GM18519 (cell line): ENCODE measurements at regions not wholly inside any gene's neighbourhood (a gene's known extent, or its start where the extent isn't known, plus 50 kb on each side); places are given as distances from the start of the nearest gene placed in this dataset.
"Not testable (repeated sequence)": the region's sequence is repeated elsewhere in the genome, so short reads cannot be mapped to it uniquely, and the experiment has no call there.

Experiments
- ATAC-seq: cut with Tn5 transposase; IDR thresholded peaks from one replicate; pipeline ENCODE4 v1.9.1; 2021; ENCODE audit warnings: mild to moderate bottlenecking, moderate library complexity; ENCODE audit not compliant: unreplicated experiment, low FRiP score

DNA sequence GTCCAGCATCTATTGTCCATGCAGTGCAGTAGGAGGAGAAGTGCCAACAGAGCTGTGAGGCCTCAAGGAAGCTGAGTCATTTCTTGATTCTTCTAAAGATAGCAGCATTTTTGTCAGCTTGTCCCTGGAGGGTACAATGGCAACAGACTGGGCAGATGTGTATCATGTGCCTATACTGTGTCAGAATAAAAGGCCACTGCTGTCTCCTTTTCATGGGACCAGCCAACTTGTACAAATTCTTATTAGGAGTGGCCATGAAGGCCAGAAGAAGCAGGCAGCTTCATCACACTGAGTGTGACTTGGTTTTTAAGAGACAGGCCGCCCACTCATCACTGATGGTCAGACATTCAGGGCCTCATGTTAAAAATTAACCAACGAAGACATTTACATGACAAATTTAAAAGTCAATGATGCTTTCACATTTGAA is 185.0 kb upstream of the FAM241A start:
- peak; percentile 89 for ATAC-seq

DNA sequence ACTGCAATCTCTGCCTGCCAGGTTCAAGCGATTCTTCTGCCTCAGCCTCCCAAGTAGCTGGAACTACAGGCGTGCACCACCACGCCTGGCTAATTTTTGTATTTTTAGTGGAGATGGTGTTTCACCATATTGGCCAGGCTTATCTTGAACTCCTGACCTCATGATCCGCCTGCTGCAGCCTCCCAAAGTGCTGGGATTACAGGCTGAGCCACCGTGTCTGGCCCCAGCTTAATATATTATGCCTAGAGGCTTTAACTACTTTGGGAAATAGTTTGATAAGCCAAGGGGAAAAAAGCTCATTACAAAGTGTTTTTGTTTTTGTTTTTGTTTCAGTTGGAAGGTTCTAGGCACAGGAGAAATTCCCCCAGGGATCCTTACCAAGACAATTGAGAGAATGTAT is 184.2 kb upstream of the FAM241A start:
- ATAC-seq, result not testable (repeated sequence)

DNA sequence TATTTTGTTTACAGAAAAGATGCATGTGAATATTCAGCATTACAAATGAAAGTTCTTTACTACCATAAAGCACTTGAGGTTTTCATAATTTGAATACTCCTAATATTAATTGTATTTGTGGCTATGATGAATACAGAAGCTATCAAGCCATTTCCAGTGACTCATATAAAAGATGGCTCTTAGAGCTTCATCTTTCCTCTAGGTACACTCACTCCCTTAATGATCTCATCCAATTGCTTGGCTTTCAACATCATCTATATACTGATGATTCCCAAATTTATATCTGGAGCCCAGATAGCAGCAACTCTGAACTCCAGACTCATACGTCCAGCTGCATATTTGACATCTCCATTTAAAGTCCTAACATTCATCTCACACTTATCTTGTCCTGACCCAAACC is 183.4 kb upstream of the FAM241A start:
- ATAC-seq, result no peak

DNA sequence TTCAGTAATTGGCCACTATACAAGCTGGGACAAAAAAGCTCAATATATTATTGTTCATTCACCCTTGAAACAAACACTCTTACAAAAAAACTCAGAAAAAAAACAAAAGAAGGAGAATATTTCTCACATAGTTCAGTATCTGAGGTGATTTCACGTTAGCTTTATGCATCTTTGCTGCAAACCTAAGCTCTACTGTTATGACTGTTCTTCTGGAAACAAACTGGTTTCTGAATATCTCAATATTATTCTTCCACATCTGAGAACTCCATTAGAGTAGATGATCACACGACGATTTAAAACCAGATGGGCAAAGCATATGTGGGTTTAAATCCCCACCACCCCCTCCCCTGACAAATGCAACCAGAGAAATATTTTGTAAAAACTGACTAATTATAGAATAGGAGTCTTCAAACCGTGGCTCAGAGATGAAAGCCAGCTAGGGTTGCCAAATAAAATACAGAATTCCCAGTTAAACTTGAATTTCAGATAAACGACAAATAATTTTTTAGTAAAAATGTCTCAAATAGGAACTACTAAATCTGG is 182.0 kb upstream of the FAM241A start:
- ATAC-seq, result peak; percentile 31

DNA sequence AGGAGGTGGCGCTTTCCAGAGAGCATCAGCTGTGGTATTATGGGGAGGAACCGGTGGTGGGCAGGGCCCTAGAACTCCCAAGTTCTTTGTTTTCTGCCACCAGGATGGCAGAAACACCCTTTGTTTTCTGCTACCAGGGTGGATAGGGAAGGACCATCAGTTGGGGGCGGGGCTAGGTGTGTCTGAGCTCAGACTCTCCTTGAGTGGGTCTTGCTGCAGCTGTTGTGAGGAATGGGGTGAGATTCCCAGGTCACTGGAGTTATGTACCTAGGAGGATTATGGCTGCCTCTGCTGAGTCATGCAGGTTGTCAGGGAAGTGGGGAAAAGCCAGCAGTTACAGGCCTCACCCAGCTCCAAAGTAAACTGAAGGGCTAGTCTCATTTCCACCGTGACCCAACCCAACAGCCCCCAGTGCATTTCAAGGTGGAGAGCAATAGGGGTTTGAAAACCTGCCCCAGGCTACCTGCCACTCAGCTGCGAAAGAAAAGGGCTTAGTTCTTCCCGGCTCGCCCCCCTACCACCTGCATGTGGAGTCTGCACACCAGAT is 167.8 kb upstream of the FAM241A start:
- no peak for ATAC-seq

DNA sequence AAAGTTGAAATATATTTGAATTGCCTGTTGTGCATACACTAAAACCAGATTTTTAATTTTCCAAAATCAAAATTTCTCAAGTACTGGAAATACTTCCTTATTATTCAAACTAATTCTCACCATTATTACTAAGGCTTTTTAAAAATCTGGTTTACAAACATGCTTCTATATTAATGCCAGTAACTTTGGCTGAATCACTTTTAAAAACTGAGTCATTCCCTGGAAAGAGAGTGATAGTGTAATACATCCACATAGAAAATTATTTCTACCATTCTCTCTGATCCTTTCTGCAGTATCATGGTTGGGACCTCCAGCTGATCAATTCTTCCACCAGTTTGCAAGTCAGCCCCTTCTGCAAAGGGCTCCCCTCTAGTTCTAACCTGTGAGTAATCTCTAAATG is 165.3 kb upstream of the FAM241A start:
- ATAC-seq, result no peak

DNA sequence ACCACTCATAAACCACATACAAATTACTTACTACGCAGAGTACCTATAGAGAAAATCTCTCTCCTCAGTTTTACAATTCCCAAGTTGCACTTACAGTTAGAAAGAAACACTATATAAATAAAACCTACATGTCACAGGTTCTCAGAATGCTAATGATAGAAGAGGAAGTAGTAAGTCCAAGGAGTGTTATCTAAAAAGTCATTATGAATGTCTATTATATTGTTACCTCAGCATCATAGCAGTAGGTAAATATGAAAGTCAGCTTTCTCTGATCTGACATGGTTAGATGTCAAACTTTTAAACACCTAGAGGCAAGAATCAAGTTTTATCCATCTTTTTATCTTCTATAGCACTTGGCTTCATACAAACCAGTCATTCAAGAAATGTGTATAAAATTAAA is 163.2 kb upstream of the FAM241A start:
- no peak for ATAC-seq

DNA sequence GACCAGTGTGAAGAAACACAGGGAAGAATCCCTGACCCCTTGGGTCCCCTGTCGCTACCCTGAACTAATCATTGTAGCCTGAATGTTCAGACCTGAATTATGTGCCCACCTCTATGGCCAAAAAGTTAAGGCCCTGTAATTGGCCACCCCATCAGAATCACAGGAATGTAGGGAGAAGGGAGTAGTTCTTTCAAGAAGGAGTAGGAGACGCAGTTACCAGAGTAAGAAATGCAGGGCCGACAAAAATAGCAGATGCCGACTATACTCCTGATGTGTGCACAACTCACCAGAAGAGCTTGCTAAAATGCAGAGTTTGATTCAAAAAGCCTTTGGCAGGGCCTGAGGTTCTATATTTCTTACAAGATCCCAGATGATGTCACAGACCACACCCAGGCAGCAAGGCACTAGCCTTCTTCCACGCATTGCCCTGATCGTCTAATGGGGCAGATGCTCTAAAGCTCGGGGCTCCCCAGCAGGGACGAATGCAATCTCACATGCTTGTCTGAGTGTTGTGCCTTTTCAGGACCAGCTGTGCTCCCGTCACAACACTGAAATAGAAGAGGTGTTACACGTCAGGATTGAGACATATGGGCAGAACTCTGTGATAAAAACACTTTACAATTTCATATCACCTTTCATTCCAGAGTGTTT is 161.0 kb upstream of the FAM241A start:
- no peak for ATAC-seq

DNA sequence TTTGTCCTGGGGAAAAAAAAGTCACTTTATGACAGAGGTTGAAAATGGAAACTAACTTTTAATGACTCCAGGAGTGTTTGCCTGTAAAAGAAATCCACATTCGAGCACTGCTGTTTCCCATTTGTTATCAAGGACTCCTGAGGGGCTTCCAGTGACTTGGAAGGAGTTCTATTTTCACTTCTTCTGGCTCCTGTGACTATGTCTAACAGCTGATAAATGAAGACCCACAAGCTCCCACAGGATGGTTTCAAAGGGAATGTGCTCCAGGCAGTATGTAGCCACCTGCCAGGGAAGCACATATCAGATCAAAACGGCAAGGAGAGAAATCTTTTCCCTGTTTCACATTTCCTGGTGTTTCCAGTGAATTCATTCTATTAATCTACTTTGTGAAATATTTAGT is 159.8 kb upstream of the FAM241A start:
- ATAC-seq, result no peak

DNA sequence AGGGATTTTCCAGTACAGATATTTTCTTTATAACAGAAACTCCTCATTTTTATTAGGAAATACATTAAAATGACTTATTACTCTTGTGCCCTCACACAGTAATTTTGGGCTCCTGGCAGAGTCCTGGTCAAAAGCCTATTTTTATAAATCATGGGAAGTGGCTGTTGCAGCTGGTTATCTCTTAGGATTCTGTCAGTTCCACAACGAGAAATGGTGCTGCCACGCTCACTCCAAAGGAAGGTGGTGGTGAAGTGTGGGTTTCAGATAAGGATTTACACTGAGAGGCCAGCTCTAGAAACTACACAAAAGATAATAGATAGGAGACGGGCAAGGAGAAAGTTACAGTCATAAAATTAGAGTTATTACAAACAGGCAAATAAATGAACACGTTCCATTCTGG is 159.2 kb upstream of the FAM241A start:
- ATAC-seq, result no peak

DNA sequence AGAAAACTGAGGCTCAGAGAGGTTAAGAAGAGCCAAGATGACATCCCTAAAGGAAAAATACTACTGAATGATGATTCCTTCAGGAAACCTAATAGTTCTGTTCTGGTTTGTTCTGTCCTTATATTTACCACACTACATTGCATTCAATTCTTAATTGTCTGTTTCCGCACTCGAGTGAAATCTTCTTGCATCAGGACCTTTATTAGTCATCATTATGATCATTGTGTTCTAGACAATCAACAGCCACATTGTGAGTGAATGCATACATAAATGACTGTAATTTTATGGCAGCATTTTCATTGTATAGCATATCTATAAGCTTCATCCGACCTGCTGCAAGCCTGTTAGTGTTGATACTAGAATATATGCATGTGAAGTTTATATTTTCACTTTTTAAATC is 156.7 kb upstream of the FAM241A start:
- ATAC-seq, result no peak

DNA sequence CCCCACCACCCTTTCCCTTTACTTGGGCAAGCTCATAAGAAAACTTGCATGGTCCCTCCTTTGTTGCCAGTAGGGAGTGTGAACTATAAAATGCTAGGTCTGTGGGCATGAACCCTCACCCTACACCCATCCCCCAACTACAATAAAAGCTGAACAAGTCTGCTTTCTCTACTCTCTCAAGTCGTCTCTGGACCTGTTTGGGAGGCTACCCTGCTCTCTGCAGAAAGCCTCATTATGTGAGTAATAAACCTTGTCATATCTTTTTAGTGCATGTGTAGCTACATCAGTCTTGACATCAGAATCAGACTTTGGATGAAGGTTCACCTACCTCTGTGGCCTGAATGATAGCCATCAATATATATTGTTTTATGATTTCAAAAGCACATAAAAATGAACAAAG is 155.4 kb upstream of the FAM241A start:
- ATAC-seq, result no peak

DNA sequence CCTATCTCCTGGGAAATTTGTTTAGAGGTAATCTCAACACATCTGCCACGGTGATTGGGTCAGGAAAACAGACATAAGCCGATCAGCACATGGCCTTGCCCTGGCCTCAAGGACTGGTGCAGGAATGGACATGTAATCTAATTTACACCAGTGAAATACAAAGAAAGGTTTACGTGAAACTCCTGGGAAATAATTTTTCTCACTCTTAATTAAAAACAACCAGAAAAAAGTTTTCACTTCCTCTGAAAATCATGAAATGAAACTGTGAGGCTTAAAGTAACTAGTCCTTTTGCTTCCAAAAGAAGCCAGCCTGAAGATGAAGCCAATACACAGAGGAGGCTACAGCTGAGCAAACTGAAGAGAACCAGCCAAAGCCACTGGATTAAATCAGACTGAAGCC is 154.1 kb upstream of the FAM241A start:
- ATAC-seq, result peak; percentile 94

DNA sequence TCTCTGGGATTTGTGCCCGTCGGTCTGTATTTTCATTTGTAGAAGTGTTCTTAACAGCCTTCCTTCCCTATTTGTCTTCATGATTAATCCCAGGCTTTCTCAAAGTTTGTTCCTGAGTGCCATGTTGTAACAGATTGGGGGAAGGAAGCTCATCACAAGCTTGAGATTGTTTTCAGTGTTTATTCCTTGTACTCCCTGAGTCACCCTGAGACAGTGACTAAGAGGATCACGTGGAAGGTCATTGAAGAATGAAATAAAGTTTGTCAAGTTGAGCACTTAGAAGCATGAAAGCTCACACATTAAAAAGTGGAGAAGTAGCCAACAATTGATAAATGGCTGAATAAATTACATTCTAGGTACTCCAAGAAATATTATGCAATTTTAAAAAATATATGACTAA is 153.5 kb upstream of the FAM241A start:
- ATAC-seq, result no peak

DNA sequence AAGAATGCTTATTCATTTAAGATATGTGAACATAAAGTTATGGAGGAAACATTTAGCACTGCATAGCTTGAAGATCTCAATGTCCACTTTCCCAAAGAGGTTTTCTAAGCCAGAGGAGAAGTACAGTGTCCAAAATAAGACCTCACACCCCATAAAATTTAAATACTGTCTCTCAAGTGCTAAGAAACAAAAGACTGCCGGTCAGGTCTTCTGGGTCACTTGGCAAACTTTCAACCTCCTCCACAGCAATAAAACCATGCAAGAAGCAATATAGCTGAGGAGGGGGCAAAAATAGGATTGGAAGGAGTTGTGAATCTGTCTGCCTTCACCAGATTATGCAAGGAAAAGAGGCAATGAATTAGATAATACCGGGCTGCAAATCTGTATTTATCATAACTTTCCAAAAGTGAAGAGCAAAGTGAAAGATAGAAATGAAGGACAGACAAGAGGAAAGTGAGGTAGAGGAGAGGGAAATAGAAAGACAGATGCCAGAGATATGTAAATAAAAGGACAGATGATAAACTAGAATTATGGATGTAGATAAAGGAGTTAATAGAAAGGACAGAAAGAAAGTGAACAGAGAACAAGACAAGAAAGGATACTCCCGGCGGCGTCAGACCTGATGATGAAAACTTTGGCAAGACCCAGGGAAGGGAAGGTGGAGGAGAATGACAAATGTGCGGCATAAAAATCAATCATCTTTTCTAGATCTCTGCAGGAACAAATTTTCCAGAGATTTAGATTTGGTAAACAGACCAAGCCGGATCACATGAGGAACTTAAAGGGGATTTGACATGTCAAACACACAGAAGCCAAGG is 152.7 kb upstream of the FAM241A start:
- ATAC-seq, result no peak

DNA sequence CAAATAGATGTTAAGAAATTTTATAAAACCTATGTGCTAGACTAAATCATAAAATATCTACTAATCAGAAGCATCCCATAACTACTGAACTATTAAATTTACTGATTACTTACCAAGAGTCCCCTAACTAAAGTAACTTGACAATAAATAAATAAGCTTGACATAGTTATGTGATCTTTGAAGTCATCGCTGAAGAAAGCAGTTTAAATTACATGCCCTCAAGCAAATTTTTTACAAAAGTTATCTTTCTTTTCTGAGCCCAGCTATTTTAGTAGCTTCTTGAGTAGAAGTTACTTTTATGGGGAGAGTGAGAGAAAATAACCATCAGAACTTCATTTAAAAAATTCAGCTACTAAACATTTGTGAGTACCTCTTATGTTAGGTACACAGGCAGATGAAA is 150.9 kb upstream of the FAM241A start:
- no peak for ATAC-seq

DNA sequence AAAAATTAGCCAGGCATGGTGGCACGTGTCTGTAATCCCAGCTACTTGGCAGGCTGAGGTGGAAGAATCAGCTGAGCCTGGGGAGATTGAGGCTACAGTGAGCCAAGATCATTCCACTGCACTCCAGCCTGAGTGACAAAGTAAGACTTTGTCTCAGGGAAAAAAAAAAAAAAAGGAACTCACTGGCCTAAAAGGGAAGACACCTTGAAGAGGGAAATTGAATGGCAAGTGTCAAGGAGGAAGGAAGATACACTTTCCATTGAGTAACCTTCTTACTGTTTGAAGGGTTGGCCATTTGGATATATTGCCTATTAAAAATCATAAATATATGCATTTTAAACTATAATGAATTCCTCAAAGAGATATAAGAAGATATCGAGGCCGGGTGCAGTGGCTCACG is 147.5 kb upstream of the FAM241A start:
- no peak for ATAC-seq

DNA sequence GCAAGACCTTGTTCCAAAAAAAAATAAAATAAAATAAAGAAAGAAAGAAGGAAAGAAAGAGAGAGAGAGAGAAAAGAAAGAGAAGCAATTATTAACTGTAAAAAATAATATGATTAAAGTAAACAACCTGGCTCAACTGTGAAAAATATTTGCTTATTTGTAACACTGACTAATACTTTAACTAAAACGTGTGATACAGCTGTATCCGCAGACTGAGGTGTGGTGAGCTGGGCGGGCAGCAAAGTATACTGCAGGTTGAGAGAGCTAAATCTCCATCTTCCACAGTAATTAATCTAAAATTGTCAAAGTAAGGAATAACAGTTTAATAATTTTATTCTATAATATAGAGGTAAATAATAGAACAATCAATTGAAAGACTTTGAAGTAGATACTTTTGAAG is 145.5 kb upstream of the FAM241A start:
- ATAC-seq, result no peak

DNA sequence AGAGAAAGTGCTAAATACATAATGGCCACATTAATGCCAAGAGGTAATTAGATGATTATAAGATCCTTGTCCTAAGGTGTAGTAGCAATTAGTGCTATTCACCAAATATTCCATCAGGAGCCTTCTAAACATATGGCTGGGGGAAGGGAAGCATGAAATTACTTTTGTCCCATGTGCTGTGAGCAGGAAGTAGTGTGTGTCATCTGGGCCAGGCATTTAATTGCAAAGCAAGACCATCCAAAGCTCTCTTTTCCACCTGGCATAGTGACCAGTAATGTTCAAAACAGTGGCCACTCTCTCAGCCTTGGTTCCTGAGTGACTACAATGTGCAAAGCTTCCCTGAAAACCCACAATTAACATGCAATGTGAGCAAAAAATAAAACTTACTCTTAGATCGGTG is 144.2 kb upstream of the FAM241A start:
- ATAC-seq, result no peak

DNA sequence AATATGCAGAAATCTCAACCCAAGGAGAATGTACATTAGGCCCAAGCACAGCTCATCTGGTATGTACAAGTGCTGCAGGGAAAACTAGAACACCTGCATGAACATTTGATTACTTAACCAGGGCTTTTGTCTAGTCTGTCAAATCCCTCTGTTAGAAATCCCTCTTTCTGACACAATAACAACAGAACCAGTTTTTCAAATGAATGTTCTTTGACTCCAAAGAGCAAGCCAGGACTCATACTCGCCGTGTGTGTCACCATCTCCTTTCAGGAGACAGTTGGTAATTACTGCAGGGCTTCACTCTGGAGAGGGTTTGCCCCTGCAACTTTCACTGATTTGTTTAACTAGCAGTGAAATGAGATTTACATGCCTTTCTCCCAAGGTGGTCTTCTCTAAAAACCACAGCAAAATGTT is 143.0 kb upstream of the FAM241A start:
- ATAC-seq, result no peak

DNA sequence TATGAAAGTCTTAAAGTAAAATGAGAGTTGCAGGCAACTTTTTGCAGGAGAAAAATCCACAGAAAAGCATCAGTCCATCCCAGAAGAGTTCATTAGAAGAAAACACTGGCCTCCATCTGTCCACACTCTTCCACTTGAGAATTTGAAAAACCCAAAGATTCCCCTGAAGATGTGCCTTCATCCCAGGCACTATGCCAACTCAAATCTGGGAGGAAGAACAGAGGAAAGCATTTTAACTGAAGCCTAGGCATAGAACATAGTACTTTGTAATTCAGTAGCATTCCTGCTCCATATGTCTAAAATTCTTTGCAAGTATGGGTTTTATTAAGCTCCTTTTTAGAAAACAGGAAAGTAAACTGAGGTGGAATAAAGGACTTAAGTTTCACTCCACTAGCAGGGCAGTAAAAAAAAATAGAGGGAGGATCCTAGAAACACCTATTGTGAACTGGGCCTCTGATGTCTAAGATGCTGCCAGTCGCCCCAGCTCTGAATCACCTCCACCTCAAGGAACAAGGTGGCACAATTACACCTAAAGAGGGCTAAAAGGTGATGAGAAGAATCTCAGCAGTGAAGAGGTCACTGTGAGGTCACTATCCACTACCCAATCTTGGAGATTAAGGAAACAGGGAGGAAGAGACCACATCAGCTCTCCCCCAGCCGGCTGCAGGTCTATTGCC is 141.9 kb upstream of the FAM241A start:
- ATAC-seq, result no peak
